Embryonic facial prominence (tissue), 1 donor: ENCODE measurements at regions not wholly inside any gene's neighbourhood (a gene's known extent, or its start where the extent isn't known, plus 50 kb on each side); places are given as distances from the start of the nearest gene placed in this dataset.
"Not testable (repeated sequence)": the region's sequence is repeated elsewhere in the genome, so short reads cannot be mapped to it uniquely, and the experiment has no call there.

Experiments used
- DNase-seq: peaks from one replicate; pipeline ENCODE4 v3.0.0-alpha.2; 2016; ENCODE audit errors: extremely low spot score

DNA sequence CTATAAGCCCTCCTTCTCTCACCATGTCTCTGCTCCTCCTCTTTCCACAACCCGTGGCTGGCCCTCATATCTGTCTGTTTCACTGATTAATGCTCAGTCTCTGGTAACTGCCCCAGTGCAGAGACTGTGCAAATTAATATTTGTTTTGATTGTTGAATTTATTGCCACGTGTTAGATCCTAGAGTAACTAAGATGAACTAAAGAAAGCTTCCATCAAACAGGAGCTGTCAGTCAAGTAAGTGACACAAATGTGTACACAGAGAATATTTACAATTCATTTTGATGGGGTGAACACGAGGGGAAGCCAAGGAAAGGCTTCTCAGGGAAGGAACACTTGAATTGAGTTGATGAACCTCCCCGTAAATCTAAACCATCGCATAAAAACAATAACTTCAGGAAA lies 182.5 kb downstream of the BAMBI start:
- no peak for DNase-seq

DNA sequence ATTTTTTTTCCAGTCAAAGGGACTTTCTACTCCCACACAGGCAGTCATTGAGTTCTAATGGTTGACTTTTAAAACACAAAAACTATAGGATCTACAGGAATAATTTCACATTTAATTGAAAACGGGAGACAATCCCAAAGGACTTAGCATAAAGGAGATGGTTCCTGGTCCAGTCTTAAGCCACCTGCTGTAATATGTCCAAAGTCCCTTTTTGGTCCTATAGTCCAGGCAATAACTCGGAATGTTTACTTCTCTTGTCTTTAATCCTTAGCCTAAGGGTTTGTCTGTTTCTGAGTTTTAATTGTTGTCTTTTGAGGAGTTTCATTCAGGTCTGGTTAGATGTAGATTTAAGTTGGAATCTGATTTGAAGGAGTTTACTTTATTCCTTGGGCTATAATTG lies 184.9 kb downstream of the BAMBI start:
- no peak for DNase-seq

DNA sequence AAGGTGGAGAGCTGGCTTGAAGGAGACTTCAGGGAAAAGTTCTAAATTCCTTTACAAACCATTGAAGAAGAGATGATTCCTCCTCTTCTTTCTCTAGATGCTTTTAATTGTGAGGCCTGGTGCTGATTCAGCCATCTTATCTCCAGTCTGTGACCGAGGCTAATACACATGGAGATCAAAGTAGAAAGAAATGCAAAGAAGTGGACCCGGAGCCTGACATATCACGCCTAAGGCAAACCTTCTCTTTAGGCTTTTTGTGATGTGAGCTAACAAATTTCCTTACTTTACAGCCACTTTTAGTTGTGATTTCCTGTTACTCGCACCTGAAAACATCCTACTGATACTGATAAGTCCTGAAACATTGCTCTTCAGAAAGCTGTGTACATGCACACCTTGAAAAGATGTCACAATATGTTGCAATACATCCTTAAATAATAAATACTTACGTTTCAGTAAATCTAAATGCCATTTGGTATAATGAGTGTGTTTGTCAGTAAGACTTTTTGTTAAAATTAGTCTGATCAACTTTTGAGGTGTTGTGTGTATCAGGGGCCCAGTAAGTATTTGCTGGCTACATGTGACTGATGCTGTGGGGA lies 192.4 kb downstream of the BAMBI start:
- no peak for DNase-seq

DNA sequence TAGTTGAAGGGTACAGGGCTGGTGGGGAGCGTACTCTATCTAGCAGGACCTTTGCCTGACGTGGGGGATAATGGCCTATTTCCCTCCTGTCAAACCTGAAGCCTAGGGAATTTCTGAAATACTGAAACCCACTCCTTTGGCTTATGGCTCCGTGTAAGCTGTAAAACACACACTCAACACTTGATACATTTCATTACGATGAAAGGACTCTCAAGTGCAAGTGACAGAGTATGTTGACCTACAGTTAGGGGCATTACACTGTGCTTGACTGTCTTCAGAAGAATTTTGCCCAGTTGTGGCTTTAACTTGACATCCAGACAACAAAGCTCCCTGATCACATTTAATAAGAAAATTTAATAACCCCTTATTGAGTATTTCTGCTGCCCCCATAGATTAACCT lies 194.3 kb downstream of the BAMBI start:
- no peak for DNase-seq

DNA sequence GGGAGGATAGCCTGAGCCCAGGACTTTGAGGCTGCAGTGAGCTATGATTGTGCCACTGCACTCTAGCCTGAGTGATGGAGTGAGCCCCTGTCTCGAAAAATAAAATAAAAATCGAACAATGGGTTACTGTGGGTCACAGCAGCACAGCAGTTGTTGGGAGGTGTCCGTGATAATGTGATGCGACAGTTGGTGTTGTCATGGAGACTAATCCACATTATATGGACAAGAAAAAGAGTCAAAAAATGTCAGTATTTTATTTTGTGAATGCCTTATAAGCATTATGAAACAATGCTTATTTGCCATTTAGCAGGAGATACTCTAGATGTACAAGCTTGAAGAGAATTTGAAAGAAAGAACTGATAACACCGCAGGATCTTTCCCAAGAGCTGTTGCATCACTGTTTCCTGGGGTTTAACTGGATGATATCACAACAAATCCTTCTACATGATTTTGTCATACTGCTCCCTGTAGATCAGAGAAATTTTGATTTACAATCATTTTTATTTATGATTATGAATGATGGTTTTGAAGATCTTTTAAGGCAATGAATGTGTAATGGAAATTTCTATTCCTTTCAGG lies 195.4 kb downstream of the BAMBI start:
- DNase-seq: no peak

DNA sequence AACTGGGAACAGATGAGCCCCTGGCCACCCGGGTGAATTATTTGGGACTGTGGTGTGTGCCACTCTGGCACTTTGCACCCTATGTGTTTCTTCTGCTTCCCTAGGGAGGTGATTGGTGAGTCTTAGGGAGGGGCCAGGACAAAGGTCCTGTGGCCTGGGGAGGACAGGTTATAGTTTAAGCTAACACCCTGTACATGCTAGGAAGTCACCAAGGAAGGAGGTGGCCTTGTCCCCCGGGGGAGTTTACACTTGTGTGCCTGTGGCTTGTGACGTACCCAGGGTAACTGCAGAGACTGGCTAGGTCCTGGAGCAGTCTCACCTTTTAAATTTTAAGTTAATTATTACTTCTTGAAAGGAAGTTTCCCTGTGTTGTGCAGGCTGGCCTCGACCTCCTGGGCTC lies 196.2 kb downstream of the BAMBI start:
- DNase-seq: no peak

DNA sequence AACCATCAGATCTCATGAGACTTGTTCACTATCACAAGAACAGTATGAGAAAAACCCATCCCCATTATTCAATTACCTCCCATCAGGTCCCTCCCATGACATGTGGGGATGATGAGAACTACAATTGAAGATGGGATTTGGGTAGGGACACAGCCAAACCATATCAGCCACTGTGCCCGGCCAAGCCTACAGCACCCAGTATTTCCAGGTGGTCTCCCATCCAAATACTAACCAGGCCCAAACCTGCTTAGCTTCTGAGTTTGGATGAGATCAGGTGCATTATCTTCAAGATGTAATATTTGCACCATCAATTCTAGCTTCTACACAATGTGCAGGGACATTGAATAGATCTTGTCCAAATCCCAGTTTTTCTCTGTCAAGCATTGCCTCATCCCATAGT lies 196.9 kb downstream of the BAMBI start:
- DNase-seq: no peak

DNA sequence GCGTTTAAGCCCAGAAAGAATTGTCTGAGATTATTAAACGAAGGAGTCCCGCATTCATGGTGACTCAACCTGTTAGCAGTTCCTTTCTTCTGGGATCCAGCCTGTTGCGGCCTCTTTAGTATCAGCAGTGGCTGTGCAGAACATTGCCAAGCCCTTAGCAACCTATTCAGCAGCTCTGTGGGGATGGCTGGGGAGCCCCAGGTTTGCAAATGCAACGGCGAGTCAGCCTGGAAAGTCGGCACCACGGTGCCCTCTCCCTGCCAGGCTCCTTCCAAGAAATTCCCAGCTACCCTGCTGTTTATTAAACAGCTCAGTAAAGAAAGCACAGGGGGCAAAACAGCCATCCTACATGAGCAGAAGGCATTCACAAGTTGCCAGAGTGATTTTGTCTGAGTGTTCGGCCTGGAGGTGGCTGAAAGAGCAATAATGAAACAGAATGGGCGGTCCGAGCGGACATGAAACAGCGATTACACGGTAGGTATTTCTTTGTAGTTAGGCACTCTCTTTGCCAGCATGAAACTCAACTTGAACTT lies 198.3 kb downstream of the BAMBI start:
- no peak for DNase-seq

DNA sequence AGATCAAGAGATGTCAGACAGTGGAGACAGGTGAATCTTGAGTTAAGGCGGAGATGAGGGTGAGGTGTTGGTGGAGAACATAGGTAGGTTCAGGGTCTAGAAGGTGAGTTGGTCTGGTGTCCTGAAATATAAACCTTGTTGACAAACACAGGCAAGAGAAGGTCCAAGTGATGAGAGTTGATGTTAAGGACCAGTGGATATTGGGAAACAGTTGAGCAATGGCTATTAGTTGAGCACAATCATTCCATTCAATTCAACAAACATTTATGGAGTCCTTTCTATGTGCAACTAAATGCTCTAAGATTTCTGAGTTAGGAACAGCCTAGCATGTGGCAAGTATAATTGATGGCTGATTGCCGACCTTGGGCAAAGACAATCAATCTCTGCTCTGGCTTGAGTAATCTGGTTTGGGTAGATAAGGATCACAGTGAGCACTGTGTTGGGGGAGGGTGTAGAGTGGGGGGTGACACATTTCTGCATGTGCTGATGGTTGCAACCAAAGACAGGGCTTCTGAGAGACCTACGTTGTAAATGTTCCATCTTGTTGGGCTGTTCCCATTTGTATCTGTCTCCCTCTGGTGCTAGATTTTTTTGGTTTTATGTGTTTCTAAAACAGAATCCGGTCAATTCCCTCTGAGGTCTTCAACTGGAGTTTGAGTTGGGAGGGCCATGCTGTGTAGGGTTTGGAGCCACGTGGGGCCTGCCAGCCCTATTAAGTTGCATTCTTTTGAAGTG lies 201.1 kb downstream of the BAMBI start:
- DNase-seq: no peak

DNA sequence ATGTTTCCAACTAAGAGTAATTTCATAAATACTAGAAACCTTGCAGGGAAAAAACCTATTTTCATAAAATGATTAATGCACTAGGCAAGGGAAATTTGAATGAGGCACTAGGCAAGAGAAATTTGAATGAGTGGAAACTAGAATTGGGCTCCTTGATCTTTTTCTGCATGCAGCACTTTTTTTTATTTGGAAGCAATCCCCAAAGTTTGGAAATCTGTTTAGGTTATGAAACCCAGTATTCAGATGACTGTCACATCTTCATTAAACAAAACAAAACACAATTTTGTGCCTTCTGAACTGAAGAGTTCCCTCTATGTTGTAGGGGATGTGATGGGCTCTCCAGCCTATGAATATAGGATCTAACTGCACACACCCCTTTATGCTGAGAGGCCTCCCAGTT lies 201.9 kb downstream of the BAMBI start:
- no peak for DNase-seq

DNA sequence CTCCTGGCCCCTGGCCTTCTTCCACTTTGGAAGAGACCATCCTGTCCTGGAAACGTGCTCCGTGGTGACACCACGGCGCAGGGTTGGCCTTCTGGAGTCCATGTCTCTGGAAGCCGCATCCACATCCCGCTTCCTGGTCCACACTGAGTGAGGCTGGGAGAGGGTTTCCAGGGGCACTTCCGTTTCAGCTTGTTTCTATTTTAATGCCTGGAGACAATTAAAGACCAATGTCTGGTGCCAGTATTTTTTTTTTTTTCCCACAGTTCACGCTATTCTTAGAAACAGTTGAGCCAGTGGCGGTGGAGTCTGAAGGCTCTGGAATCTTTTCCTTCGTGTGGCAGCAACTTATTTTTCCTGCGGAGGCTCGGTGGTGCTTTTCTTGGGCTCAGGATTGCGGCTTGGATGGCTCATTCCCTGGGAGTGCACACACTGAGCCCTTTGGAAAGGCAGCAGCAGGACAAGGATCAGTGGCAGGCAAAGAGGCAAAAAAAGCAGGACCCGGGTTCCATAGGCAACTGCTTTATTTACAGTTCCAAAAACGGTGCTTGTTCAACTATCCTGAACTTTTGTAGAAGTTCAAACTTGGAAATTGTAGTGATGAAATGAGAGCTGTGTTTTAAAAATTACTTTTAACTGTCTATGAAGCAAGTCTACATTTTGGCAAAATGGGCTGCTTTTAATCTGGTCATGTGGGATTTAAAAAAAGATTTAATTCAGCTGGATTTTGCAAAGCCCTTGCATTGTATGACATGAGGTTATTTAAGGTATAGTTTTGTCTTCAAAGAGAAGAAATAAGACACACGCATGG lies 202.8 kb downstream of the BAMBI start:
- DNase-seq: no peak

DNA sequence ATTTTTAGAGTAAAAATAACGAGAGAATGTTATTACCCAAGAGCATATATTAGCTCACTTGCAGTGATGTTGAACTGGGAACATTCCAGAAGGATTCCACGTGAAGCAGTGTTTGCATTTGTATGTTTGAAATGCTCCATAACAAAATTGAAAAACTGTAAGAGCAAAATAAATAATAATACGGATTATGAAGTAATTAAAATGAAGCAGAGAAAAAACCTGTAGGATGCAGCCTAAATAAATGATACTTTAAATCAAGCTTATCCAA lies 203.3 kb downstream of the BAMBI start:
- DNase-seq: no peak

DNA sequence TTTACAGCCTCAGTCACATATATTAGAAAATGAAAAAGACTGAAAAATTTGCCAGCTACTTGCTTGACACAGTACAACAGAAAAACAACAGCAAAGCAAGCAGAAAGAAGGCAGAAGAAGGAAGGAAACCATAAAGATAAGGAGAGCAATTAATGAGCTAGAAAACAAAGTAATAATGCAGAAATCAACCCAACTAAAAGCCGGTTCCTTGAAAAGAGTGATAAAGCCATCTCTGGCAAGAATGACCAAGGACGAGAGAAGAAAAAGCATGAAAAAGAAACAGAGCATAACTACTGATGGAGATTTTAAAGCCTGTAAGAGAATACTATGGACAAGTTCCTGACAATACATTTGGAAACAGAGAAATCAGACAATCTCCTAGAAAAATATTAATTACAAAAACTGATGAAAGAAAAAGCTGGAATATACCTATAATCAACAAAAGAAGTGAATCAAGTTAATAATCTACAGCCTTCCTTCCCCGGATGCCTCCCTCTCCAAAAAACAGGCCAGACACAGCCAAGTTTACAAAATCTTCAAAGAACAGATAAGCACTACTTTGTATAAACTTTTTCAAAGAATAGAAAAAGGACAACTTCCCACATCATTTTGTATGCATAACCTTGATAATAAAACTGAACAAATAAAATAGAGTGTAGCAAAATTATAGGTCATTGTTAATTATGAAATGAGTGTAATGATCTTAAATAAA lies 204.0 kb downstream of the BAMBI start:
- no peak for DNase-seq

DNA sequence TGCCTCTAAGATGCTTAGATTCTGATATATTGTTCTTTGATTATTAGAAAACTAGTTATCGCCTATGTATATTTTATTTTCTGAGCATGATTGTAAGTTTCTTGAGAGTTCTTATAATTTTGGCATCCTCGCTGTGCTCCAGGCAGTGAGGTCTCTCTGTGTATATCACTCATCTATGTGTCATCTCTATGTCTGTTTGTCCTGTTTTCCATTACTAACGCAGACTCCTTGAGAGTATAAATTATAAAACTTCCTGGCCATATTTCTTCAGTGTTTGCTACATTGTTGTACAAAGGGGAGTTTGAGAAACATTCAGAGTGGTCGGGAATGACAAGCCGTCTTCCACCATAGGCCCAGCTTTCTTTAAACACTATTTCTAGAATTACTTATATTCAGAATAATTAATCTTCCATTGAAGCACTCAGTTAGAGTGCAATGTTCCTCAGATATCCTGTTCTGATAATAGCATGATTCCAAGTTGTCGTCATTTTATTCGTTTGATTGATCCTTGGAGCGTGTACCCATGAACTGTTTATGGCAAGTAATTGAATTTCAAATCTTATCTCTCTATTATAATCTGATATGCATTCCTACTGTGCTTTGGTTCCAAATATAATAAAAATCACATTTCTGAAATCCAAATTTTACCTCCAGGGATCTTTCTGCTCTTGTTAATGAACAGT lies 206.6 kb downstream of the BAMBI start:
- DNase-seq: no peak

DNA sequence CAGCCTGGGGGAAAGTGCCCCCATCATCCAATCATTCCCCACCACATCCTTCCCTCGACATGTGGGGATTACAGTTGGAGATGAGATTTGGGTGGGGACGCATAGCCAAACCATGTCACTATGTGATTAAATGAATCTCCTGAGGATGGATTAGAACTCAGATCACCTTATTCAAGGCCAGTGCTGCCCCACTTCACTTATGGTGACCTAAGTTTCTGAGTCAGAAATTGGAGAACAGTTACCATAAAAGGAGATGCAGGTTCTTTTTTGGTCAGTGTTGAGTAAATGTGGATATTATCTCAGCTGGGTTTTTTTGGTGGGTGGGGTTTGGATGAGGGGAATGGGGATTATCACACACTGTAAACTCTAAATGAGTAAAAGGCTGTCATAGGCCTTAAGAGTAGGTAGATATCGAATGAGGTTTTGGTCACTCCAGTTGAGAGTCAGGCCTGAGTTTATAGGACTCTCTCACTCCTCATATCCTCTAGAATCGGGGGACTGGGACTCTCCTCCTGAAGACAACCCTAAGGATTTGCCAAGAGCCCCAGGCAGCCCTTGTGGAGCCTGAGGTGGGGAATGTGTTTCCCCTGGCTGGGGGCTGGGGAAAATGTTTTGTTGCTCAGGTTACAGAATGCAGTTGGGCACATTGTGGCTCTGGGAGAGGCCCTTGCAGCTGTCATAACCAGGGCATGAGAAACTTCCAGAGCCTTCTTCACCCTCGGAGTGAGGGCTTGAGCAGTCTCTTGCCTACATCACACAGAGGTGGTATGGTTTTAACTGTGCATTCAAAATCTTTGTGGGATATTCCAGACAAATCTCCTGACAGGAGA lies 213.0 kb downstream of the BAMBI start:
- DNase-seq: no peak

DNA sequence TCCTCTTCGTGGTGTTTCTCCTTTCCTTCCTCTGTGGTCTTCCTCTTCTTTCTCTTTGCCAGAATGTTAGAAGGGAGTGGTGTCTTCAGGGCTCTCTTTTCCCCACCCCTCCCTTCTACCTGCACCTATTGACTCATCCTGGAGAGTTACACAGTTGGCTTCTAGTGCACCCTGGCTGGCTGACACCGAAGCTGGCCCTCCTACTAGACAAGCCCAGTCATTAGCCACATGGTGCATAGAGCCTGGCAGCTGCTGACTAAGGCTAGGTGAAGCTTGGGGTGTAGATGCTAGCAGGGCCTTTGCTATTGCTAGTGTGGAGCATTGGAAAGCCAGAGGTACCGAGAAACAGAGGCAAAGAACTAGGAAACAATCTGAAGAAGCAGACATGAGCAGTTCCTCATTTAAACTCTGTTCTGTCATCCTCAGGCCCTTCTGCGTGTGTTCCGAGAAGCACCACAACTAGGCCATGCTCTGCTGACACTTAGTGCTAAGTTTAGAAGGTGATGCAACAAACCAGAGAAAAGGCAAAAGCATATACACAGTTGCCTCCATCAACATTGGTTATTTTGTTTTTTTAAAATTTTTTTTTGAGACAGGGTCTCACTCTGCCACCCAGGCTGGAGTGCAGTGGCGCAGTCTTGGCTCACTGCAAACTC lies 213.9 kb downstream of the BAMBI start:
- DNase-seq: no peak

DNA sequence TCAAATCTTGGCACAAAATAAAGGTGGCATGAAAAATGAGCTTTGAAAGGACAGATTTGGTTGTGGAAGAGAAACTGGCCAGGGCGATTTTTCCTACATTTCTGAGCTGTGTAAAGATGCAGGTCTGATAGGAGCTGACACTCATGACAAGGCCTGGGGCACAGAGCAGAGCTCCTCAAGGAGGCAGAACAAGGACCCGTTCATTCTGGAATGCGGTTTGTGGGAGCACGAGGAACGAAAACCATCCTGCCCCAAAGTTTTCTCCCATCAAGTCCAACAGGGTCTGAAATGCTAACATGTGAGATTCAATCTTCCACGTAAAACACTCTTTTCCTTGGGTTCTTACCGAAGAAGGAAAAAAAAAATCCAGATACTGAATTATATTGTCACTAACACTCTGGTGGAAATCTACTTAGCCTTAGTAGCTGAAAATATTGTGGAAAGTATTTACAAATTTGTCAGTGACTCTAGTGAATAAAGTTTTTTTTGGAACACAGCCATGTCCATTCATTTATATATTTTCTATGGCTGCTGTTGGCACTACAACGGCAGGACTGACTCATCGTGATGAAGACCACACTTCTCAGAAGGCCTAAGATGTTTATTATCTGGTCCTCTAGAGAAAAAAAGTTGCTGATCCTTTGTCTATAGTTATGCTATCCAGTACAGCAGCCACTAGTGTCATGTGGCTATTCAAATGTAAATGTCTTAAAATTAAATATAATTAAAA lies 215.7 kb downstream of the BAMBI start:
- DNase-seq: no peak

DNA sequence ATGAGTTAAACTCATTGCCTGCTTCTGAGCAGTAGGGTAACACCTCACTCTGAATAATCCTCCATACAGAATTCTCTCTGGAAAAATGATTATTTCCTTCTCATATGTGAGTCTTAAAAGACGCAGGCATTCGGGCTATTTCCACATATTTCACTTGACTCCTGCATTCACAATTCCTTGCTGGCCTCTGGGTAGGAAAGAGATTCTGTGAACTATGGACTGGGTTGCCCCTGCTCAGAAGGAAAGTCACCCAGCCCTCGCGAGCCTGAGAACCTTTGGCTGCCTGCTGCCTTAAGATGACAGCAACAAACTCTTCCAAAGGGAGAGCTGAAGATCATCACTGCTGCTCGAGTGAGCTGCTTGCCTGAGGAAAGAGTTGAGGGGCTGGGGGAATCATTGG lies 216.8 kb downstream of the BAMBI start:
- no peak for DNase-seq

DNA sequence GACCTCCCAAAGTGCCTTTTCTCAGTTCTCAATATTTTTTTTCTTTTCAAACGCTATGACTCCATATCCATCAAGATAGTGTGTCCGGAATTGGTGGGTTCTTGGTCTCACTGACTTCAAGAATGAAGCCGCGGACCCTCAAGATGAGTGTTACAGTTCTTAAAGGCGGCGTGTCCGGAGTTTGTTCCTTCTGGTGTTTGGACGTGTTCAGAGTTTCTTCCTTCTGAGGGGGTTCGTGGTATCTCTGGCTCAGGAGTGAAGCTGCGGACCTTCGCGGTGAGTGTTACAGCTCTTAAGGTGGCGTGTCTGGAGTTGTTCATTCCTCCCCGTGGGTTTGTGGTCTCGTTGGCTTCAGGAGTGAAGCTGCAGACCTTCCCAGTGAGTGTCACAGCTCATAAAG lies 218.3 kb downstream of the BAMBI start:
- DNase-seq: not testable (repeated sequence)
